ENCODE measurements at regions not wholly inside any gene's neighbourhood (a gene's known extent, or its start where the extent isn't known, plus 50 kb on each side); places are given as distances from the start of the nearest gene placed in this dataset.

- intact Hi-C loops (cut with DNase I) = no loop called here
These were observed 204.2 kb upstream of the CDKN3 start for GRCh38 chr14:54192610-54193009.

DNA sequence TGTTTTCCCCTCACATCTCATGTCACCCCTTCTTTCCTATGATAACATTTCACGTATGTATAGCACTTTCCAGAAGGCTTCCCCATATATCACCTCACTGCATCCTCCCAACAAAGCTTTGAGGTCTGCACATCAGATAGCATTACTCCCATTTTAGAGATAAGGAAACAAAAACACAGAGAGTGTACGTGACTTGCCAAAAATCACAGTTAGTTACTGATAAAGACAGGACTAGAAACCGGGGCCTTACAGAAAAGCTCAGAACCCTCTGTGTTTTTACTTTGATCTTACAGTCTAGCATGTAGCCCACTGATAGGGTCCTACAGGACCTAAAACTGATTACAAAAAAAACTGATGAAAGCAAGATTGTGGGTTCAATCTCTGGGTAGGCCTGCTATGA, 202.9 kb upstream of the CDKN3 start:
- peaks cover 0 to 7% (median 4%) of the 10 kb centered on the region in 4 donors for H3K4me1 ChIP-seq
- intact Hi-C loops (cut with DNase I) = no loop called here
- H3K9me3 ChIP-seq = peaks cover 0 to 6% (median 0%) of the 10 kb centered on the region in 4 donors
- no peaks in the 10 kb centered on the region for H3K27me3 ChIP-seq
- WGBS = 66% methylated on average over 3 of the region's 3 CpGs
- no peak overlapping the region for H3K4me3 ChIP-seq
- no peak overlapping the region for H3K27ac ChIP-seq (replicated peaks in 1 of 4)
- DNase-seq (ENCODE audit: extremely low spot score) = no peak
- no peak for TF ChIP-seq EP300 (IDR thresholded peaks at IDR 0.05)
- TF ChIP-seq POLR2A (IDR thresholded peaks at IDR 0.05; ENCODE audit: low read depth) = no peak
- TF ChIP-seq CTCF (IDR thresholded peaks at IDR 0.05) = no peak
- no peak for TF ChIP-seq POLR2AphosphoS5 (IDR thresholded peaks at IDR 0.05)
- H3K36me3 ChIP-seq = no peaks in the 10 kb centered on the region

More at GRCh38 chr14:54192610-54193009, 204.2 kb upstream of the CDKN3 start:
- no peaks in the 10 kb centered on the region for H3K36me3 ChIP-seq
- 63% methylated on average over 2 of the region's 2 CpGs for WGBS
- H3K27ac ChIP-seq (replicated peaks in 1 of 4) = no peak overlapping the region
- H3K4me1 ChIP-seq = peaks cover 0 to 7% (median 4%) of the 10 kb centered on the region in 4 donors
- H3K27me3 ChIP-seq = no peaks in the 10 kb centered on the region
- H3K9me3 ChIP-seq = no peaks in the 10 kb centered on the region
- TF ChIP-seq EP300 (IDR thresholded peaks at IDR 0.05) (no peak), POLR2AphosphoS5 (IDR thresholded peaks at IDR 0.05) (no peak), POLR2A (IDR thresholded peaks at IDR 0.05; ENCODE audit: low read depth) (no peak), CTCF (IDR thresholded peaks at IDR 0.05) (no peak)
- no peak for DNase-seq (ENCODE audit: extremely low spot score)
- no peak overlapping the region for H3K4me3 ChIP-seq

- Histone ChIP-seq H3K4me3 (no peak overlapping the region), H3K27me3 (no peaks in the 10 kb centered on the region), H3K36me3 (no peaks in the 10 kb centered on the region), H3K4me1 (peaks cover 0 to 5% (median 2%) of the 10 kb centered on the region in 4 donors), H3K27ac (replicated peaks in 1 of 4) (no peak overlapping the region), H3K9me3 (peaks cover 0 to 7% (median 0%) of the 10 kb centered on the region in 4 donors)
- 73% methylated on average over 2 of the region's 2 CpGs for WGBS
- intact Hi-C loops (cut with DNase I) = no loop called here
- TF ChIP-seq CTCF (IDR thresholded peaks at IDR 0.05) = no peak
- no peak for TF ChIP-seq POLR2AphosphoS5 (IDR thresholded peaks at IDR 0.05)
- TF ChIP-seq POLR2A (IDR thresholded peaks at IDR 0.05; ENCODE audit: low read depth) = no peak
- TF ChIP-seq EP300 (IDR thresholded peaks at IDR 0.05) = no peak
- no peak for DNase-seq (ENCODE audit: extremely low spot score)
These were observed 202.3 kb upstream of the CDKN3 start for GRCh38 chr14:54194501-54194900.

- no peak for DNase-seq (ENCODE audit: extremely low spot score)
- 80% methylated on average over 1 of the region's 1 CpG for WGBS
- Histone ChIP-seq H3K4me1 (no peaks in the 10 kb centered on the region), H3K4me3 (no peak overlapping the region), H3K9me3 (peaks cover 0 to 7% (median 0%) of the 10 kb centered on the region in 4 donors), H3K27ac (replicated peaks in 1 of 4) (no peak overlapping the region), H3K36me3 (no peaks in the 10 kb centered on the region), H3K27me3 (no peaks in the 10 kb centered on the region)
- no peak for TF ChIP-seq POLR2A (IDR thresholded peaks at IDR 0.05; ENCODE audit: low read depth)
- no peak for TF ChIP-seq EP300 (IDR thresholded peaks at IDR 0.05)
- TF ChIP-seq POLR2AphosphoS5 (IDR thresholded peaks at IDR 0.05) = no peak
- TF ChIP-seq CTCF (IDR thresholded peaks at IDR 0.05) = no peak
- intact Hi-C loops (cut with DNase I) = no loop called here
These were observed 199.4 kb upstream of the CDKN3 start for GRCh38 chr14:54197369-54197768.

DNA sequence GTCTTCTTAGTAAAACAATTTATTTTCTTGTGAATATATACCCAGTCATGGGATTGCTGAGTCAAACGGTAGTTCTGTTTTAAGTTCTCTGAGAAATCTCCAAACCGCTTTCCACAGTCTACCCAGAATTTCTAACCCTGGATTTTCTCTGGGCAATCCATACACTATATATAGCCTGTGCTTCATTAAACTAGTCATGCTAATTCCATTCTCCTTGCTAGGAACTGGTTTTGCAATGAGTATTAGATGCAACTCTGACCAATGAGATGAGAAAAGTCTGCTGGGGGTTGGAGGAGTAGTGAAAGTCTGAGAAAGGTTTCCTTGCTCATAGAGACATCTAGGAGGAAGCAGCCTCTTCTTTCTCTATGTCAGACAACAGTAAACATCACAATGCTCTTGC, 196.1 kb upstream of the CDKN3 start:
- intact Hi-C loops (cut with DNase I) = no loop called here

More for the DNA sequence above, 196.1 kb upstream of the CDKN3 start:
- Histone ChIP-seq H3K9me3 (peaks cover 0 to 7% (median 0%) of the 10 kb centered on the region in 4 donors), H3K4me3 (no peak overlapping the region), H3K27ac (replicated peaks in 1 of 4) (no peak overlapping the region), H3K27me3 (no peaks in the 10 kb centered on the region), H3K4me1 (no peaks in the 10 kb centered on the region), H3K36me3 (no peaks in the 10 kb centered on the region)
- 97% methylated on average over 2 of the region's 2 CpGs for WGBS
- no peak for DNase-seq (ENCODE audit: extremely low spot score)
- TF ChIP-seq CTCF (IDR thresholded peaks at IDR 0.05) (no peak), EP300 (IDR thresholded peaks at IDR 0.05) (no peak), POLR2AphosphoS5 (IDR thresholded peaks at IDR 0.05) (no peak), POLR2A (IDR thresholded peaks at IDR 0.05; ENCODE audit: low read depth) (no peak)

All from esophagus muscularis mucosa (tissue), 4 donors.